ENCODE measurements at regions not wholly inside any gene's neighbourhood (a gene's known extent, or its start where the extent isn't known, plus 50 kb on each side); places are given as distances from the start of the nearest gene placed in this dataset.

DNA sequence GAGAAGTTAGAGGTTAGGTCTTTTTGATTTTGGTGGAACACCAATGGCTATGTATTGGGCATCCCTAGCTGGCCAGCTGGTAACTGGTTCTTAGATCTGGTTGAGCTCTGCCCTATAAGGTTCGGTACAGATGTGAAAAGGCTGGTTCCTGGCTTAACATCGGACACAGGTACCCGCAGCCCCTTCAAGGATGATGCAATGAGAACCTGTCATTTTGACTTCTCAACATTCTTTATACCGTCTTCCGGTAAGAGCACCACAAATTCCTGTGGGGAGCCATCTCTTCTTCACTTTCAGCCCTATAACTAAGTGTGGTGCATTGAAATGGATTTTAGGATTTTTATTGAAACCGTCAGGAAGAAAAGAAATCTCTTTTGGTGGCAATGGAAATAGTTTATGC lies 222.8 kb downstream of the ADAMTS9 start:
- DNase-seq: no peak

DNA sequence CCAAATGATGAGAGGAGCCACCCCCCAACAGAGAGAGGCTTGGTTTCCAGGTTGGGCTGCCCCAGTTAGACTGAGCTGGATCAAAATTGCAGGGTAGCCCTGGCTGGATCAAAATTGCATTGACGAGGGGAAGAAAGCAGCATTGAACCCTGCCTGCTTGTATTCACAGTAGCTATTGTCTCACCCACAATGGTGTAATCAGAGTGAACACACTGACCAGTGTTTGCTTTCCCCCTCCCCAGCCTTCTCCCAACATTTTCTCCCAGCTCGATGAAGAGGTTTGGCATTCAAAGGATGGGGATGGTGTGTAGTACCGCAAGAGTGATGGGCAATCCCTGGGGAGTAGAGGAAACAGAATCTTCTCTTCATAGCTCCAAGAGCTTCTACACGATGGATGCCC lies 223.8 kb downstream of the ADAMTS9 start:
- DNase-seq: no peak

DNA sequence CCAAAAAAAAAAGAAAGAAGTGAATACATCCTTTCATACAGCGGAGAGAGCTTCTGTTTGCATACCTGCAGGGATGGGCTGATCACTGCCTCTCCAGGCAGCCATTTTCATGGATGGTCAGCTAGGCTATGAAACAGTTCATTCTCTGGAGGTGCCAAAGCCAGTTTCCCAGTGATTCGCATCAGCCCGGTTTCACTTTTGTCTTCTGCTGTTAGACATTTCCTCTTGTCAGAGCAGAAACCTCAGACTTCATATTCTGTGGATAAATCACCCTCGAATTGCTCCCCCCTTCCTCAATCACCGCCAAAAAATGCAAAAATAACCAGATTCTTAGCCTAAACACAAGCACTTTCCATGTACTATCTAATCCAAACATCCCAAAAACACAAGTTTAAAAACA lies 225.6 kb downstream of the ADAMTS9 start:
- no peak for DNase-seq

DNA sequence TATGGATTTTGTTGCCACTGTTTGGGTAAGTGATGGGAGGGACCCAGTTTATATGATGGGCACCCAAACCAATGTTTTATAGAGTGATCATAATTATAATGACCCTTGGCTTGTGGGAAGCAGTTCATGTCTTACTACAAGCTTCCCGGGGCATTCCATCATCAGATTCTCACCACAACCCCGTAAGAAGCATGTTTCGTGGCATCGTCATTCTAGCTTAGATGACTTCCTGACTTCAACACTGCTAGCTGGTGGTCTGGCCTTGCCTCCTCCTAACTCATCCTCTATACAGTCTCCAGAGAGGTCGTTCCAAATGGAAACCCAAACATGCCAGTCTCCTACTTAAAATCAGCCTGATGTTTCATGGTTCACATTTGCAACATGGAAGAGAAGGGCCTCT lies 226.9 kb downstream of the ADAMTS9 start:
- no peak for DNase-seq

DNA sequence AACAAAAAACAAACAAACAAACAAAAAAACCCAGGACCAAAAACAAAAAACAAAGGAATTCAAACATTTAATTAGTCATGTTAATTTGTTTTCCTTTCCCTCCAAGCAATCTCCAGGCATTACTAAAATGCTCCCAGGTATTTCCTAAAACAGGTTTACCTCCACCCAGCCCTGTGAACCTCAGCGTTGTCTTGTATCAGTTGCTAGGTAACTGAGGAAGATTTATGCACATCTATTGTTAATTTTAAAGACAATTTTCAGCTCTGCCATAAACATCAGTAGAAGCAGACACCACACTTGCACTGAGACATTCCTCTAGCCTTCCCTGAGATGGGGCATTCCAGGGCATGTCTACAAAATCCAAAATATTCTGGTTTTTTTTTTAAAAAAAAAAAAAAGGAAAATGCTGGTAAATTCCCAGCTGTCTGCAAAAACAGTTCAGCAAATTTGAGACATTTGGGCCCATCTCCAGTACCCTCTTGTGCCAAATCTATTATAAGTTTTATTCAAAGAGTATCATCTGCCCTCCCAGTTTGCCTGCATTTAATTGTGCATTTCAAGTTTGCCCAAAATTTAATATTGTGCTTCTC lies 227.6 kb downstream of the ADAMTS9 start:
- no peak for DNase-seq

DNA sequence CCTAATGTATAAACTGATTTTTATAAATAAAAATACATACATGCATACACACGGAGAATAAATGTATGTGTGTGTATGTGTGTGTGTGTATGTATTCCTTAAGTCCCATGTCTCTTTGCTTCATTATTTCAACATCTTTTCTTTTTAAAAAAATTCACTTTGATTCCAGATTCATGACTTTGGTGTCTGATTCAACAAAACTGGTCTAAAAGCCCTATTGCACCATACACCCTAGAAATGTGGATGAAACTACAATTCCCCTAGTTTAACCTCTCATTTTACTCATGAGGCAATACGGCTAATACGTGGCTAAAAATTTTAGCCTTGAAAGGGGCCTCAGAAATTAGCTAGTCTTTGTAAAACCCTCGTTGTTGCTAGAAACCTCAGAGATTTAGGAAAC lies 228.1 kb downstream of the ADAMTS9 start:
- no peak for DNase-seq

DNA sequence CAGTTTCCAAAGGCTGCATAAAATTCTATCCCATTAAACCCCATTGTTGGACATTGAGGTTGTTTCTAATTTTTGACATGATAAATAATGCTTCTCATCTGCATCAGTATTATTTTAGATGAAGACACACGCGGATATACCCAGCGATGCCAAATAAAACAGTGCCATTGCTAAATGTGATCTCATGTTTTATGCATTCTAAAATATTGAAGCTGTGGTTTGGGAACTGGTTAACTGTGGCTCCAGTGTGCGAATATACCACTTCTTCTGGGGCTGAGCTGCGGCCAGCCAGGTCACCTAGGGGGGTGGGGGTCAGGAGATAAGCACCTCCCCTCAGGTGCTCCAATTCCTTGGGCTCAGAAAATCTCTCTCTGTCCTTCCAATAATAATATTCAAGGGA lies 230.0 kb downstream of the ADAMTS9 start:
- no peak for DNase-seq

DNA sequence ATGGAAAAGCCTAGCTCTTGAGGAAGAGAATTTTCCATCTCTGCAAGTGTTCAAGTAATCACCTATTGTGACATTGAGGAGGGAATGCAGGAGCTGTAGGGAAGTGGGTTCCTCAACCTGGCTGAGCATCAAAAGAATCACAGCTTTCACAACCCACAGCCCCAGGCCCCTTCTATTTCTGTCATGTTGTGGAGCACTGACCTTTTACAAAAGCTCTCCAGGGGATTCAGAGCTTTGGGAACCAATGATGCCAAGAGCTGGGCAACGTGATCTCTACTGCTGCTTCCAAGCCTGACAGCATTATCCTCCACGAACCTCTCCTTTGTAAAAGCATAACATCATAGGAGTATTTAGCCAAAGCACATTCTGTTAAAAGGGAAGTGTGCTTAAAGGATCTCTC lies 231.1 kb downstream of the ADAMTS9 start:
- no peak for DNase-seq

DNA sequence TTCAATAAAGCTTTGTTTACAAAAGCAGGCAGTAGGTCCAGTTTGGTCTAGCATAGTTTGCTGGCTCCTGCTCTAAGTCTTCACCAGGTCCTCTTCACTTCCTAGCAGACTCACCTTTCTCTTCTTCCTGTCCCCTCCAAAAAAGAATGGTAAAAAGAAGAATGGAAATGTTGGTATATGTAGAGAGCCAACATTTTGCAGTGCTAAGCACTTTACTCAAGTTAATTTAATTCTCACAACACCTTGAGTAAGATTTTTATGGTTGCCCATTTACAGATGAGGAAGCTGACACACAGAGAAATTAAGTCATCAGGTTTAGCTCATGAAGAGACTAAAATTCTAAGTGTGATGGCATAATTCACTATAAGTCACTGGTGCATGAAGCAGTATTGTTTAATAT lies 230.1 kb upstream of the PRICKLE2 start:
- DNase-seq: no peak

DNA sequence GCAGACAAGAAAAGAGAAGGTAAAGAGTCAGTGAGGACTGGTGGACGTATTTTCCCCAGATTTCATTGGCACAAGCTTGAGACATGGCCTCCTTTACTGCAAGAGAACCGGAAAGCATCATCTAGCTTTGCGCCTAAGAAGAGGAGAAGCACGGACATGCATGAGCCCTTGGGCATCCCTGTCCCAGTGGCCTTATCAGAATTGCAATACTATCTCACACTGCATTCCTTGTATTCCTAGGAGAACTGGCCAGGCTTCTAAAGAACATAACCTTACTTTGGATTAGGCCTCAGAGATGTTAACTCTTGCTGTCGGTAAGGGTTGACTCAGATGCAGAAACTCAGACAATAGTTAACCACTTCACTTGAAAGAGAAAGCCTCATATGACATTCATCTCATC lies 229.5 kb upstream of the PRICKLE2 start:
- no peak for DNase-seq

DNA sequence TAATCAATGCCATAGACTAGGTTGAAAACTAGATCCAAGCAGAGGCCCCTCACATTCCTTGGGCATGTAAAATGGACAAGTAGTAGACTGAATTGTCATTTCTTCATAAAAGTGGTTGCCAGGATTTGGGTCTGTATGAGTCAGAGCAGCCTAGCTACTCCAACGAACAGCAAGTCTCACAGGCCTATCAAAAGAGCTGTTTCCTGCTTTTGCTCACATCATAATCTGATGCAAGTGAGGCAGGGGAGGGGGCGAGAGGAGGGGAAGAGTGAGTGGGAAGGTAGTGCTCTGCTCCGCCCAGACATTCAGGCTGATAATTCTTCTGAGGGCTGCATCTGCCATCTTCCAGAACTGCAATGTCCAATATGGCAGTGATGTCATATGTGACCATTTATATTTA lies 228.9 kb upstream of the PRICKLE2 start:
- no peak for DNase-seq

DNA sequence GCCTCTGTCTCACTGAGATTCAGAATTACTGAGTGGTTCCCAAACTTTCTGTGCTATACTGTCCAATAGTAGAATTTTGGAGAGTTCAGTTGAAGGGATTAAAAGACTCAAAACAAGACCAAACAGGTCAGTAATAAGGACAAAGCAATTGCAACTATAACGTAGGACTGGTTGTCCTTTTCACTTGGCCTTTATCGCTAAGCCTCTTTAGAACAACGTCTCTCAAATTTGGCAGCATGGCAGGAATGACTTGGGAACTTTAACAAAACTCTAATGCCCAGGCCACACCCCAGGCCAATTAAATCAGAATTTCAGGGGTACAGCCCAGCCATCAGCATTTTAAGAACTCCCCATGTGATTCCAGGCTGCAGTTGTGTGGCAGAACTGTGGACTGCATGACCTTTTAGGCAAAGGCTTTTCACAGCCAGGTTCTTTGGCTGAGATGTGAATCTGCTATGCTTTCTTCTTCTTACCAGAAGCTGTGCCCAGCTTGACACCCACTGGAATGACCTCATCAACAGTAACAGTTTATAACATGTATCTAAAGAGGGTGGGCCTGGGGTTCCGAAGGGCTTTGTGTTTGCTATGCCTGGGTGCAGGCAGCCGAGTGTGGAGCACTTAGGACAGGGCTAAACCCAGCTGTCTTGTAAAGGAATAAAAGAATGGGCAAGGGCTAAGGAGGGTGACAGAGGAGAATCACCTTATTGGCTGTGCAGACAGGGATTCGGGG lies 226.2 kb upstream of the PRICKLE2 start:
- DNase-seq: no peak

DNA sequence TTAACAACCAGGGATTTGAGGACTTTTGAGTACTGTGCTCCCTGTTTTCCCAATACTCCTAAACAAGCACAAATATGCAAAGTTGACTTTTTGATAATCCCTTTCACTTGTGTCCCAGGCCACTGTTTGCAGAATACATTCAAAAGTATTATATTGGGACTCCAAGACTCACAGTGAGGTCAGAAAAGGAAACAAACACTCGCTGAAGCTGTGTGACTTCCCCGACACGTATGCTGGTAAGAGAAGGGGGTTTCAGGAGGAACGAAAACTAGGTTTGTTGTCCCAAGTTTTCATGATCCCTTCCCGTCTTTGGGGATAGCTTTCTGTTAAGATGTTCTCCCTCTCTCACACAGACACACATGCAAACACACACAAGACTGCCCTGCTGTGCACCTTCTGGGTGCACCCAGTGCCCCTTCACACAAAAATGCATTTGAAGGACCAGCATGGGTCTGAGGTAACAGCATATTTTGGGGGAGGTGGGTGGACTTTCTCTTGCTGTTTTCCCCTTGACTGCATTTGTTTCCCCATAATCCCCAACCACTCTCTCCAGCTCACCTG lies 225.2 kb upstream of the PRICKLE2 start:
- no peak for DNase-seq

DNA sequence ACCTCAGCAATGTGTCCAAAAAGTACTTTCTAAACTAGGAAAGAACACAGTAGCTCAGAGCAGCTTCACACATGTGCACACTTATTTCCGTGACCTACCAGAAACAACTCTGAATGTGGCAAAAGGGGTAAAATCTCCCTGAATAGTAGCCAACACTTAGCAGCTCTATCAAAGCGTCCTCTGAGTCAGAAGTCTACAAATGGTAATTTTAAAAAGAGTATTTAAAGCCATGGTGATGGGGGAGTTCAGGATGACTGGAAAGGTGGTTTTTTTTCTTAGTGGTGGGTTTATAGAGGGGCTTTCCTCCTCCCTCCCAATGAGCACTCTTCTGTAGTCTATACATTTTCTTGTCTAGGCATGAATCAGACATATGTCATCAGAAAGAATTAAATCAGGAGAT lies 223.8 kb upstream of the PRICKLE2 start:
- DNase-seq: no peak

DNA sequence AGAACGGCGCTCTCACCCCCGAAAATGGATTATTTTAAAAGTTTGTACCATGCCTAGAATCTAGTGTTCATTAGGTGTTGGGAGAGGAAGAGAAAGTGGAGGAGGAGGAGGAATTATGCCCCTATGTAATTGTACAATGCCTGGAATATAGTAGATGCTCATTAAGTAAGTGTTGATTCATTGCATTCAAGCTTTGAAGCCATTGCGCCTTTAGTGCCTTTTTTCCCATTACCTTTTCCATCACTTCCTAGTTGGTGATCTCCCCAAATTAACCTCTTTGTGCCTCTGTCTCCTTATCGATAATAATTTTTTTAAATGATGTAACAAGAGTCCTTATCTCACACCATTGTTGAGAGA lies 220.7 kb upstream of the PRICKLE2 start:
- DNase-seq: no peak

DNA sequence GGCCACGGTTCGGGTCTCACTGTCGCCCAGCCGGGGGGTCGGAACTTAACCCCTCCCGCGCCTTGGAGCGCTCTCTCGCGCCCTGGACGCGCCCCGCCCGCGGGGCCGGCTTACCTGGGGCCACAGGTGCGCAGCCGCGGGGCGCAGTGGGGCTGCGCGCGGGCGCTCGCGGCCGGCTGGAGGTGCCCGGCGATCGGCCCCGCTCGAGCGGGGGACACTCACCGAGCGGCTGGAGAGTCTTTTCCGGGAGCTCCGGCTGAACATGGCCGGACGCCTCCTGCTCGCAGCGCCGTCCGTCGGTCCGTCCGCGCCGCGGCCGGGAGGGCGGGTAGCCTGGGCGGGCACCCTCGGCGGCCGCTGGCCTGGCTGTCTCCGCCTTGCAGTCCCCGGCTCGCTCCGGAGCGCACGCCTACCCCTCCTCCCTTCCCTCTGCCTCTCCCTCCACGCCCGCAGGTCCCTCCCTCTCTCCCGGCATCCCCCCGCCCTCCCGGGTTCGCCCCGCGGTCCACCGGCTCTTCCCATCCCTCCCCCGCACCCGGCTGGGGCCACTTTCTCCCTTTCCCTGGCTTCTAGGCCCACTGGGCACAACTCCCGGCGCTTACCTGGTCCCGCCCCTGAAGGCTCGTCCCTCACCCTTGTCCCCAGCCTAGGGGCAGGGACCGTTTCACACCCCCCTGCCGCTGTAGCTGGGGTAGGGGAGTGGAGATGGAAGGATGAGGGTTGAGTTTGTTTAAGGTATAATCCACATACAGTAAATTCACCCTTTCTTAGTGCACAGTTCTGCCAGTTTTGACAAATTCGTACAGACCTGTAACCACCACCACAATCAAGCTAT lies 220.1 kb upstream of the PRICKLE2 start:
- DNase-seq: no peak

DNA sequence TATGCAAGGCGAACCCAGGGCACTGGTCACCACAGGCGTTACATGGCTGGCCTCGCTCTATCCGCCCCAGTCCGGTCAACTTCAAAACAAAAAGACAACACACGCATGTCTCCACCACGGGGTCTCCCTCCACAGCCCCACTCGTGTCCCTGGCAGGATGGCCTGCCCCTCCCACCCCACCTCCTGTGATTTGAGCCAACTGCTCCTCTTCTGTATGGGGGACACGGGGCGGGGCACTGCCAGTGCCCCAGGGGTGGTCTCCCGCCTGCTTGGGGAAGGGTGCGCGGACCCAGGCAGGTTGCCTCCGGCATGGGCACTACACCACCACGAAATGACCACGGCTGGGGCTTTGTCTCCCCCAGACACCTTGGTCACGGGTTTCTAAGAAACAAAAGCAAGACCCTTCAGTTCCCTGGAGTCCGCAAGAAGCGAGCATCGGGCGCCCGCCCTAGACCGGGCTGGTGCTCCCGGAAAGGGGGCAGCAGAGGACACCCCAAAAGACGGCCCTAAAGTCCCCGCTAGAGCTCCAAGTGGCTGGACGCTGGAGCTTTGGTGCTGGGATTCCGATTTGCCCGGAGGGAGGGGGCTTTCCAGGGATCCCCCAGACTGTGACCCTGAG lies 219.3 kb upstream of the PRICKLE2 start:
- DNase-seq: no peak

DNA sequence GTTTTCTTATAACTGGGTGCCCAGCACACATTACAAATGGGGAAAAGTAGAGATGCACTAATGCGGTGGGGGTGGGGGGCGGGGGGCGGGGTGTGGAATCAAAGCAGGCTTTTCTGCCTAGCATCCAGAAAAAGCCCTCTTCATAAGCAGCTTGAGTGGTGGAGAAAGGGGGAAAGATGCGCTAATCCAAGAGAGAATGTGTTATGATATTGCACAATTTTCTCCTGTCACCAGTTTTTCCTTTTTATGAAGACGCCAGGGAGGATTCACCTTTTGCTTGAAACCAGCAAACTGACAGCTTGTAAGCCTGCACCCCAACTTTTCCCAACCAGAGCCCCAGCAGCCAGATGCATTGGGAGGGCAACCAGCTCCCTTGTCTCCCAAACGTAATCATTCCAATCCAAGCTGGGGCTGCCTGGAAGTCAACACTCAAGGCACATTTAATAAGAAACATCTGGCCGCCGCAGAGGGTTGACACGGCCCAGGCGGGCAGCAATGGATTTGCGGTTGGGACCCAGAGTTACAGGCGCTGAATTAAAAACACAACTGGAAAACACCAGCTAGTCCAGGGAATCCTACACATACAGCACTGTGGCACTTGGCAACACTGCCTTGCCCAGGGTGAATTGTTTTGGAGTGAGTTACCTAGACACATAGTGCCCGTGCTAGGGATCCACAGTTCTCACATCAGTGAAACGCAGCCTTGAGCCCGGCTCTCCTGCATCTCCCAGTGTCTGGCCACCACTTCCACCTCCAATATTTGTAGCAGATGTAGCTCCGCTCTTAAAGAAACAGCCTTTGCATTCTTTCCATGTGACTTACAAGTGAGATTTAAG lies 218.5 kb upstream of the PRICKLE2 start:
- DNase-seq: no peak

DNA sequence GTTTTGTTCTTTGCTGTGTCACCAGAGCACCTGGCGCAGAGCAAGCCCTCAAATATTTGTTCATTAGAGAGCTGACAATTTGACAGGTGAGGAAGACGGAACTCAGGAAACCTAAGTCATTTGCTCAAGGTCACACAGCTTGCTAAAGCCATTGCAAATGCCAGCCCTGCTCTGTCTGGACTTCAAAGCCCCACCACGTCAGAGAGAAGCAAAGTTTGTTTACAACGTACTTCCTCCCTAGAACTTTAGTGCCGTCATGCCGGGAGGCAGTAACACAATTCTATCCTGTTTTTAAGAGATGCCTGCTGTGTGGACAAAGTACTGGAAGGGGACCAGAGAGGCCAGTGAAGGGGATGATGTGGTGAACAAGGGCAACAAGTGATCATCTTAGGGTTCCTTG lies 216.6 kb upstream of the PRICKLE2 start:
- DNase-seq: no peak

DNA sequence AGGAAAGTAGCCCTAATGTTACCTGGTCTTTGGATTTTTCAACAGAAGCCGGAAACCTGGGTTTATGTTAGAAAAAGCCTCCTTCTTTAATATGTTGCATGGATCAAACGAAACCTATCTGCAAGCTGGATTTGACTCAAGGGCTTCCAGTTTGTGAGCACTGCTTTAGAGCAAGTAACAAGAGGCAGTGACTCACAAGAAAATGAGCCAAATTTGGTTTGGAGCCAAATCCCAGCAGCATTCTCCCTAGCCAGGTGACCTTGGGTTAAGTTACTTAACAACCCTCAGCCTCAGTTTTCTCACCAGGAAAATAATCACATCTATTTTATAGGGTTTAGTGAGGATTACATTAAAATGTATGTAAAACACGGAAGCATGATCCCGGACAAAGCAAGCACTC lies 215.2 kb upstream of the PRICKLE2 start:
- DNase-seq: no peak

DNA sequence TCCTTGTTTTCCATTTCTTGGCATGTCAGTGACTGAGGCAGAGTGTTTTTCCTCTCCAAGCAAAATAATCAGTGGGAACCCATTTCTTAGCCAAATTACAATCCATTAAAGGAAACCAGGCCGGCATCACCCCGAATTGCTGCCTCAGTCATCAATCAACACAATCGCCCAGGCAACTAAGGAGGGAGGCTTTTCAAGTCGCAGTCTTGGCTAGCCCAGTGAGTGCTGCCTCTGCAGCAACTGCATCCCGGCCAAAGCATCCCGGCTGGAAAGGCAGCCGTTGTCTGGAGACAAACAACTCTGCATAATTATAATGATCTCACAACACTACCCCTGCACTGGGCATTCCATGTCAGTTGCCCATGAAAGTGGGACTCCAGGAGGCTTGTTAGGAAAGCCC lies 213.5 kb upstream of the PRICKLE2 start:
- no peak for DNase-seq

DNA sequence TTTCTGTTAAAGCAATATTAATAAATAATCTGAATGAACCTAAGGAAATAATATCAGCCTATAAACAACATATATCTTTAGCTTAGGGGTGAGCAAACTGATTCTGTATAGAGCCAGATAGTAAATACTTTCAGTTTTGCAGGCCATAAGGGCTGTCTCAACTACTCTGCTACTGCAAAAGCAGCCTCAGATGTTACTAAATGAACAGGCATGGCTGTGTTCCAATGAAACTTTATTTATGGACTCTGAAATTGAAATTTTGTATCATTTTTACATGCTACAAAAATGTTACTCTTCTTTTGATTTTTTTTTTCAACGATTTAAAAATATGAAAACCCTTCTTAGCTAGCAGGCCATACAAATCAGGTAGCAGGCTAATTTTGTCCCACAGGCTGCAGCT lies 212.8 kb upstream of the PRICKLE2 start:
- DNase-seq: no peak

DNA sequence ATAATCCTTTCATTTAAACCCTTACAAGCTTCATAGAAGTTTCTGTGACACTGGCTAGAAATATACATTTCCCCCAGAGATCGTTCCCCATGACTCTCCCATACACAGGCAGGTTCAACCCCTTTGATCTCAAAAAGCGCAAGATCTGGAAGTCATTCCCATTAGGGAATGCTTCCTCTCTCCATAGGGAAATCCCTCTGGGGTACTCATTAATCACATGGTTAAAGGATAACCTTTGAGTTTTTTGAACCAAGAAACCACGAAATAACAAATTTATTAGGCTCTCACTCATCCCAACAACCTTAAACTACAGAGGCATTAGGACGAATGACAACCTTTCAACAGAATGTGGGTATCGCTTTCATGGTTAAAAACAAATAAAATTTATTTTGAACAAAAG lies 211.9 kb upstream of the PRICKLE2 start:
- no peak for DNase-seq

Data from AML-193 (cell line).